CD4-positive, alpha-beta T cell (primary cell): ENCODE measurements at regions not wholly inside any gene's neighbourhood (a gene's known extent, or its start where the extent isn't known, plus 50 kb on each side); places are given as distances from the start of the nearest gene placed in this dataset.

Source experiments
- ATAC-seq: fragments of 200-7000 bp; cut with Tn5 transposase; one replicate; pipeline ENCODE4 v1.10.0; 2022; ENCODE audit warnings: mild to moderate bottlenecking; ENCODE audit not compliant: poor library complexity
- CTCF ChIA-PET: fragments of 350-600 bp; sonication (Branson Sonifier 250); formaldehyde crosslinking; loops from one replicate; lab custom pipeline; 2021; ENCODE audit warnings: antibody characterized with exemption, inconsistent platforms; lab: Charles Lee
- POLR2A ChIA-PET: fragments of 350-600 bp; sonication (Branson Sonifier 250); formaldehyde crosslinking; loops from one replicate; lab custom pipeline; 2021; ENCODE audit warnings: antibody characterized with exemption, inconsistent platforms; lab: Charles Lee
- DNase-seq, 14 experiments: peaks; one replicate each; pipeline ENCODE4 v3.0.0-alpha.2; 2013 to 2020; ENCODE audit warnings: mixed read lengths in 2 of 14
- H3K27ac ChIP-seq, 2 donors: one replicate each; pipeline versions ENCODE4 v1.5.1 to v1.7.0; 2013; ENCODE audit warnings: low read length in 2 of 2, low read depth in 1 of 2, mild to moderate bottlenecking in 1 of 2
- H3K27me3 ChIP-seq, 2 experiments: 1 replicate in 1 of 2; 2 replicates in 1 of 2; pipeline versions ENCODE4 v1.6.1 to v1.7.0; 2013; ENCODE audit warnings: low read length in 2 of 2, control low read depth in 1 of 2, mild to moderate bottlenecking in 1 of 2, moderate library complexity in 1 of 2; ENCODE audit not compliant: insufficient read depth in 2 of 2, control insufficient read depth in 1 of 2
- H3K36me3 ChIP-seq: one replicate; pipeline ENCODE4 v1.6.1; 2013; ENCODE audit warnings: low read length, control low read depth; ENCODE audit not compliant: insufficient read depth
- H3K4me1 ChIP-seq: one replicate; pipeline ENCODE4 v1.6.1; 2013; ENCODE audit warnings: low read length, control low read depth; ENCODE audit not compliant: insufficient read depth
- H3K4me3 ChIP-seq: one replicate; pipeline ENCODE4 v1.5.1; 2013; ENCODE audit warnings: mild to moderate bottlenecking, low read length, moderate library complexity
- H3K9me3 ChIP-seq, 2 experiments: 1 replicate in 1 of 2; 2 replicates in 1 of 2; pipeline versions ENCODE4 v1.6.1 to v1.7.0; 2013; ENCODE audit warnings: low read length in 2 of 2, mild to moderate bottlenecking in 2 of 2, control low read depth in 1 of 2, moderate library complexity in 1 of 2; ENCODE audit not compliant: control insufficient read depth in 1 of 2, insufficient read depth in 1 of 2
- H3K27ac Mint-ChIP-seq: one replicate; pipeline ENCODE4 v1.8.0; 2020; ENCODE audit warnings: mixed read lengths
- H3K27me3 Mint-ChIP-seq: one replicate; pipeline ENCODE4 v1.8.0; 2021; ENCODE audit warnings: mixed read lengths
- H3K36me3 Mint-ChIP-seq: one replicate; pipeline ENCODE4 v1.8.0; 2021; ENCODE audit warnings: low read depth, mixed read lengths
- H3K4me1 Mint-ChIP-seq: one replicate; pipeline ENCODE4 v1.8.0; 2021; ENCODE audit warnings: low read depth, mixed read lengths
- H3K4me3 Mint-ChIP-seq: one replicate; pipeline ENCODE4 v1.8.0; 2020; ENCODE audit warnings: mild to moderate bottlenecking, mixed read lengths
- H3K9me3 Mint-ChIP-seq: one replicate; pipeline ENCODE4 v1.8.0; 2020; ENCODE audit warnings: mixed read lengths
- CTCF ChIP-seq: fragments of 200-600 bp; IDR thresholded peaks from one replicate; pipeline ENCODE4 v1.8.0; 2022; ENCODE audit warnings: antibody characterized with exemption, mild to moderate bottlenecking
- intact Hi-C, 2 experiments: fragments of 100-400 bp; cut with DNase I in 1 of 2; cut with micrococcal nuclease in 1 of 2; formaldehyde crosslinking; loops; one replicate each; pipeline versions ENCODE4 v1.15.1 to v1.9.0; 2023 to 2025; cut with DNase I, micrococcal nuclease

- TF ChIP-seq CTCF = no peak
- H3K4me1 ChIP-seq = no peaks in the 10 kb centered on the region
- H3K27me3 Mint-ChIP-seq = no peaks in the 10 kb centered on the region
- no peaks in the 10 kb centered on the region for H3K9me3 Mint-ChIP-seq
- no peaks in the 10 kb centered on the region for H3K9me3 ChIP-seq
- DNase-seq (no peak), ATAC-seq (no peak)
- H3K4me3 Mint-ChIP-seq = no peak overlapping the region
- no peaks in the 10 kb centered on the region for H3K36me3 ChIP-seq
- ChIA-PET POLR2A (no interaction called here), CTCF (interaction anchor here (1.2 kb wide), 1 partner anchor 9 kb away, joined by 3 read pairs; no protein-coding TSS in a partner anchor)
- H3K4me3 ChIP-seq = no peak overlapping the region
- no peak overlapping the region for H3K27ac ChIP-seq
- intact Hi-C loops = no loop called here
- H3K4me1 Mint-ChIP-seq = no peaks in the 10 kb centered on the region
- H3K27me3 ChIP-seq = no peaks in the 10 kb centered on the region
- no peak overlapping the region for H3K27ac Mint-ChIP-seq
- no peaks in the 10 kb centered on the region for H3K36me3 Mint-ChIP-seq
Observed at GRCh38 chr9:27715651-27716050, 142.4 kb upstream of the C9orf72 start.

GRCh38 chr9:27717991-27718390, 144.7 kb upstream of the C9orf72 start:
- no peaks in the 10 kb centered on the region for H3K9me3 Mint-ChIP-seq
- H3K4me1 Mint-ChIP-seq = no peaks in the 10 kb centered on the region
- CTCF ChIA-PET = no interaction called here

GRCh38 chr9:27719711-27720110, 146.4 kb upstream of the C9orf72 start:
- CTCF ChIA-PET = no interaction called here
- no peaks in the 10 kb centered on the region for H3K36me3 Mint-ChIP-seq
- DNase-seq (no peak), ATAC-seq (no peak)
- TF ChIP-seq CTCF = no peak
- POLR2A ChIA-PET = no interaction called here
- H3K4me3 Mint-ChIP-seq = no peak overlapping the region
- peaks cover 13% of the 10 kb centered on the region for H3K27me3 Mint-ChIP-seq
- no peaks in the 10 kb centered on the region for H3K9me3 Mint-ChIP-seq
- no peaks in the 10 kb centered on the region for H3K27me3 ChIP-seq
- no peaks in the 10 kb centered on the region for H3K4me1 Mint-ChIP-seq
- H3K9me3 ChIP-seq = no peaks in the 10 kb centered on the region
- H3K27ac ChIP-seq = no peak overlapping the region
- no peak overlapping the region for H3K4me3 ChIP-seq
- H3K36me3 ChIP-seq = no peaks in the 10 kb centered on the region
- no peak overlapping the region for H3K27ac Mint-ChIP-seq
- no peaks in the 10 kb centered on the region for H3K4me1 ChIP-seq
- intact Hi-C loops = no loop called here

More at GRCh38 chr9:27717991-27718390, 144.7 kb upstream of the C9orf72 start:
- Histone ChIP-seq H3K27ac (no peak overlapping the region), H3K36me3 (no peaks in the 10 kb centered on the region), H3K4me3 (no peak overlapping the region), H3K4me1 (no peaks in the 10 kb centered on the region), H3K27me3 (no peaks in the 10 kb centered on the region), H3K9me3 (no peaks in the 10 kb centered on the region)
- POLR2A ChIA-PET = no interaction called here
- Mint-ChIP-seq H3K36me3 (no peaks in the 10 kb centered on the region), H3K27ac (no peak overlapping the region), H3K27me3 (peaks cover 4% of the 10 kb centered on the region), H3K4me3 (no peak overlapping the region)
- DNase-seq = no peak
- no peak for TF ChIP-seq CTCF
- intact Hi-C loops = no loop called here
- ATAC-seq = no peak
